Uterus (tissue), 3 donors: ENCODE measurements at regions not wholly inside any gene's neighbourhood (a gene's known extent, or its start where the extent isn't known, plus 50 kb on each side); places are given as distances from the start of the nearest gene placed in this dataset.

Experiments used
- DNase-seq, 2 donors: peaks; one replicate each; pipeline ENCODE4 v3.0.0-alpha.2; 2019 to 2020
- H3K27ac ChIP-seq, 2 donors: fragments of 200-600 bp; sonication (generic); 1 replicate in 1 of 2; 2 replicates in 1 of 2; pipeline ENCODE4 v1.5.1; 2016 to 2018
- H3K27me3 ChIP-seq, 2 donors: fragments of 200-600 bp; sonication (generic); one replicate each; pipeline ENCODE4 v1.5.1; 2018 to 2019; ENCODE audit warnings: control low read depth in 1 of 2
- H3K36me3 ChIP-seq, 2 donors: fragments of 200-600 bp; sonication (generic); one replicate each; pipeline ENCODE4 v1.5.1; 2019; ENCODE audit warnings: control low read depth in 1 of 2
- H3K4me1 ChIP-seq, 2 donors: fragments of 200-600 bp; sonication (generic); one replicate each; pipeline ENCODE4 v1.5.1; 2018 to 2019; ENCODE audit warnings: control low read depth in 1 of 2
- H3K4me3 ChIP-seq, 2 donors: fragments of 200-600 bp; sonication (generic); 1 replicate in 1 of 2; 2 replicates in 1 of 2; pipeline ENCODE4 v1.5.1; 2018 to 2019; ENCODE audit warnings: mild to moderate bottlenecking in 1 of 2
- H3K9me3 ChIP-seq, 2 donors: fragments of 200-600 bp; sonication (generic); one replicate each; pipeline ENCODE4 v1.5.1; 2019; ENCODE audit warnings: control low read depth in 1 of 2
- CTCF ChIP-seq, 4 experiments: fragments of 200-600 bp in 2 of 4; fragments of 450-650 bp in 2 of 4; sonication (generic) in 2 of 4; IDR thresholded peaks; one replicate each; pipeline ENCODE4 v1.5.1; 2016 to 2019; ENCODE audit warnings: antibody characterized with exemption in 4 of 4, mild to moderate bottlenecking in 2 of 4, moderate library complexity in 1 of 4
- POLR2A ChIP-seq, 2 donors: fragments of 450-650 bp; IDR thresholded peaks; one replicate each; pipeline ENCODE4 v1.6.1; 2016; ENCODE audit warnings: antibody characterized with exemption in 2 of 2, mild to moderate bottlenecking in 1 of 2, moderate library complexity in 1 of 2
- intact Hi-C: fragments of 100-400 bp; cut with DNase I; formaldehyde crosslinking; loops from one replicate; pipeline ENCODE4 v1.15.1; 2023; ENCODE audit warnings: low total_unique reads
- donor health status: DM: yes; HTN: yes; CAD: no.

- no peak overlapping the region for H3K27ac ChIP-seq
- intact Hi-C loops, result no loop called here
- H3K9me3 ChIP-seq, result no peaks in the 10 kb centered on the region
- H3K4me3 ChIP-seq, result no peak overlapping the region
- TF ChIP-seq POLR2A (IDR thresholded peaks at IDR 0.05), result no peak
- no peak for TF ChIP-seq CTCF (IDR thresholded peaks at IDR 0.05)
- H3K27me3 ChIP-seq, result no peaks in the 10 kb centered on the region
- DNase-seq, result no peak
- H3K36me3 ChIP-seq, result no peaks in the 10 kb centered on the region
- H3K4me1 ChIP-seq, result no peaks in the 10 kb centered on the region
These were observed 141.8 kb upstream of the PRDX4 start for GRCh38 chrX:23525531-23525930.

DNA sequence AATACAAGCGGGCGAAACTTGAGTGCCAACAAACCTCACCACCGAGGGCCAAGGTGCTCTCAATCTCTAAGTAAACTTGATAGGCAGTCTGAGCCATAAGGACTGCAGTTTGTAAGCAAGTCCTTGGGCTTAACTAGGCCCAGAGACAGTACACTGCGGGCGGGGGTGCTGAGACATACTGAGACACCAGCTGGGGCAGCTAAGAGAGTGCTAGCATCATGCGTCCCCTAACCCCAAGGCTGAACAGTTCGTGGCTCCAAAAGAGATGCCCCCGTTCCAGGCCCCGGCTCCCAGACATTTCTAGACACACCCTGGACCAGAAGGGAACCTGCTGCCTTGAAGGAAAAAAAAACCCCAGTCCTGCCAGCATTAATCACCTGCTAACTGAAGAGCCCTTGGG, 126.8 kb upstream of the PRDX4 start:
- no peaks in the 10 kb centered on the region for H3K9me3 ChIP-seq
- intact Hi-C loops, result no loop called here
- TF ChIP-seq CTCF (IDR thresholded peaks at IDR 0.05) (no peak), POLR2A (IDR thresholded peaks at IDR 0.05) (no peak)
- DNase-seq, result no peak
- no peak overlapping the region for H3K27ac ChIP-seq
- H3K4me1 ChIP-seq, result no peaks in the 10 kb centered on the region
- no peak overlapping the region for H3K4me3 ChIP-seq
- no peaks in the 10 kb centered on the region for H3K36me3 ChIP-seq
- H3K27me3 ChIP-seq, result no peaks in the 10 kb centered on the region

- intact Hi-C loops, result no loop called here
- no peaks in the 10 kb centered on the region for H3K36me3 ChIP-seq
- DNase-seq, result no peak
- H3K4me1 ChIP-seq, result no peaks in the 10 kb centered on the region
- no peaks in the 10 kb centered on the region for H3K9me3 ChIP-seq
- no peaks in the 10 kb centered on the region for H3K27me3 ChIP-seq
- TF ChIP-seq POLR2A (IDR thresholded peaks at IDR 0.05) (no peak), CTCF (IDR thresholded peaks at IDR 0.05) (no peak)
- no peak overlapping the region for H3K27ac ChIP-seq
- no peak overlapping the region for H3K4me3 ChIP-seq
These were observed 119.1 kb upstream of the PRDX4 start for GRCh38 chrX:23548164-23548563.

GRCh38 chrX:23552303-23552702, 115.0 kb upstream of the PRDX4 start:
- Histone ChIP-seq H3K36me3 (no peaks in the 10 kb centered on the region), H3K4me1 (no peaks in the 10 kb centered on the region), H3K27ac (no peak overlapping the region), H3K27me3 (no peaks in the 10 kb centered on the region), H3K9me3 (no peaks in the 10 kb centered on the region), H3K4me3 (no peak overlapping the region)
- DNase-seq, result no peak
- intact Hi-C loops, result no loop called here
- no peak for TF ChIP-seq CTCF (IDR thresholded peaks at IDR 0.05)
- TF ChIP-seq POLR2A (IDR thresholded peaks at IDR 0.05), result no peak

DNA sequence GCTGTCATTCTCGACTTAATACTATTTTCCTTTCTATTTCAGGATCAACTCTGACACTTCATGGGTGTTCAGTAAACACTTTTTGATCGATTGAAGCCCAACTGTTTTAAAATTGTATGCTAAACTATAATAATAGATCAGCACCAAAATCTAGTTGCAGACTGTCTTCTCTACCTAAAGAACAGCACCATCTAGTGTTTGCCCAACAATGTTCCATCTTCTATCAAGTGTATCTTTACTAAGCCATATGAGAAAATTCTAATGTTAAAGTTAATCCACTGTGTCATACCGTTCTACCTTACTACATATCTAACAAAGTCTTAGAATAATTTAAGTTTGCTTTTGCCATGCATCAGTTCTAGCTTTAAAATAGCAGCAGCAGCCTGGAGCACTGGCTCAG, 113.0 kb upstream of the PRDX4 start:
- no peak overlapping the region for H3K27ac ChIP-seq
- H3K36me3 ChIP-seq, result no peaks in the 10 kb centered on the region
- intact Hi-C loops, result no loop called here
- H3K27me3 ChIP-seq, result no peaks in the 10 kb centered on the region
- peak in 3 of 4 experiments; percentile 29 to 47 (median 33) for TF ChIP-seq CTCF (IDR thresholded peaks at IDR 0.05)
- TF ChIP-seq POLR2A (IDR thresholded peaks at IDR 0.05), result no peak
- no peaks in the 10 kb centered on the region for H3K4me1 ChIP-seq
- DNase-seq, result no peak
- no peak overlapping the region for H3K4me3 ChIP-seq
- H3K9me3 ChIP-seq, result no peaks in the 10 kb centered on the region
